ENCODE measurements at regions not wholly inside any gene's neighbourhood (a gene's known extent, or its start where the extent isn't known, plus 50 kb on each side); places are given as distances from the start of the nearest gene placed in this dataset.

GRCh38 chr10:1963341-1963740, 226.0 kb upstream of the ADARB2 start:
- no peaks in the 10 kb centered on the region for H3K36me3 ChIP-seq (ENCODE audit: control insufficient read depth in 1 of 2, insufficient read depth in 2 of 2, low read depth in 1 of 2, low read length in 2 of 2)
- no peak overlapping the region for H3K9ac ChIP-seq (ENCODE audit: low read length)
- no peak overlapping the region for H3K18ac ChIP-seq (ENCODE audit: low read depth in 1 of 2, low read length in 2 of 2)
- H3K9me3 ChIP-seq (ENCODE audit: control insufficient read depth, low read length), result peaks cover 3% of the 10 kb centered on the region
- 90% methylated on average over 22 of the region's 22 CpGs for WGBS
- H3K27ac ChIP-seq (ENCODE audit: low read length, poor library complexity, severe bottlenecking), result no peak overlapping the region
- H3K23ac ChIP-seq (ENCODE audit: low read length in 2 of 2), result no peak overlapping the region
- H3K79me1 ChIP-seq (replicated peaks; ENCODE audit: low read length, poor library complexity, severe bottlenecking), result no peaks in the 10 kb centered on the region
- no peak overlapping the region for H2BK120ac ChIP-seq (ENCODE audit: low read depth, low read length)
- H3K14ac ChIP-seq (ENCODE audit: low read length in 2 of 2), result no peak overlapping the region
- H2BK5ac ChIP-seq (ENCODE audit: low read depth, low read length, poor library complexity, severe bottlenecking), result no peak overlapping the region
- no peak overlapping the region for H2BK15ac ChIP-seq (ENCODE audit: low read depth, poor library complexity, severe bottlenecking)
- no peak for DNase-seq
- H3K4me2 ChIP-seq (ENCODE audit: low read length, poor library complexity, severe bottlenecking), result no peak overlapping the region
- no peak overlapping the region for H2AK5ac ChIP-seq (ENCODE audit: low read length, severe bottlenecking)
- H3K4me3 ChIP-seq (ENCODE audit: insufficient read depth in 1 of 2, low read depth in 1 of 2, low read length in 2 of 2), result no peak overlapping the region
- H2BK12ac ChIP-seq (ENCODE audit: low read length in 2 of 2), result no peak overlapping the region
- no peaks in the 10 kb centered on the region for H3K27me3 ChIP-seq (ENCODE audit: control insufficient read depth in 1 of 2, insufficient read depth in 1 of 2, low read length in 2 of 2)
- no peak overlapping the region for H2AFZ ChIP-seq (ENCODE audit: low read depth, low read length)
- H3K4ac ChIP-seq (ENCODE audit: low read depth in 1 of 2, low read length in 2 of 2), result no peak overlapping the region
- H4K8ac ChIP-seq (ENCODE audit: low read length), result no peak overlapping the region
- H4K91ac ChIP-seq (ENCODE audit: low read length), result no peak overlapping the region
- no peaks in the 10 kb centered on the region for H3K4me1 ChIP-seq (ENCODE audit: control insufficient read depth, insufficient read depth, low read depth, low read length)

GRCh38 chr10:1961989-1962388, 224.7 kb upstream of the ADARB2 start:
- Histone ChIP-seq H2AK5ac (ENCODE audit: low read length, severe bottlenecking) (no peak overlapping the region), H3K27ac (ENCODE audit: low read length, poor library complexity, severe bottlenecking) (no peak overlapping the region), H3K36me3 (ENCODE audit: control insufficient read depth in 1 of 2, insufficient read depth in 2 of 2, low read depth in 1 of 2, low read length in 2 of 2) (no peaks in the 10 kb centered on the region), H3K9ac (ENCODE audit: low read length) (no peak overlapping the region), H3K4ac (ENCODE audit: low read depth in 1 of 2, low read length in 2 of 2) (no peak overlapping the region), H3K9me3 (ENCODE audit: control insufficient read depth, low read length) (peaks cover 3% of the 10 kb centered on the region), H2AFZ (ENCODE audit: low read depth, low read length) (no peak overlapping the region), H3K27me3 (ENCODE audit: control insufficient read depth in 1 of 2, insufficient read depth in 1 of 2, low read length in 2 of 2) (no peaks in the 10 kb centered on the region), H3K79me1 (replicated peaks; ENCODE audit: low read length, poor library complexity, severe bottlenecking) (no peaks in the 10 kb centered on the region), H3K4me1 (ENCODE audit: control insufficient read depth, insufficient read depth, low read depth, low read length) (no peaks in the 10 kb centered on the region), H2BK5ac (ENCODE audit: low read depth, low read length, poor library complexity, severe bottlenecking) (no peak overlapping the region), H3K18ac (ENCODE audit: low read depth in 1 of 2, low read length in 2 of 2) (no peak overlapping the region), H4K91ac (ENCODE audit: low read length) (no peak overlapping the region), H3K4me2 (ENCODE audit: low read length, poor library complexity, severe bottlenecking) (no peak overlapping the region), H4K8ac (ENCODE audit: low read length) (no peak overlapping the region), H3K14ac (ENCODE audit: low read length in 2 of 2) (no peak overlapping the region), H3K23ac (ENCODE audit: low read length in 2 of 2) (no peak overlapping the region), H2BK15ac (ENCODE audit: low read depth, poor library complexity, severe bottlenecking) (no peak overlapping the region), H2BK120ac (ENCODE audit: low read depth, low read length) (no peak overlapping the region), H2BK12ac (ENCODE audit: low read length in 2 of 2) (no peak overlapping the region), H3K4me3 (ENCODE audit: insufficient read depth in 1 of 2, low read depth in 1 of 2, low read length in 2 of 2) (no peak overlapping the region)
- WGBS, result 100% methylated on average over 1 of the region's 2 CpGs
- DNase-seq, result no peak

GRCh38 chr10:1960982-1961381, 223.7 kb upstream of the ADARB2 start:
- Histone ChIP-seq H3K36me3 (ENCODE audit: control insufficient read depth in 1 of 2, insufficient read depth in 2 of 2, low read depth in 1 of 2, low read length in 2 of 2) (no peaks in the 10 kb centered on the region), H3K14ac (ENCODE audit: low read length in 2 of 2) (no peak overlapping the region), H3K4me2 (ENCODE audit: low read length, poor library complexity, severe bottlenecking) (no peak overlapping the region), H3K79me1 (replicated peaks; ENCODE audit: low read length, poor library complexity, severe bottlenecking) (no peaks in the 10 kb centered on the region), H2AK5ac (ENCODE audit: low read length, severe bottlenecking) (no peak overlapping the region), H2BK12ac (ENCODE audit: low read length in 2 of 2) (no peak overlapping the region), H2BK5ac (ENCODE audit: low read depth, low read length, poor library complexity, severe bottlenecking) (no peak overlapping the region), H4K8ac (ENCODE audit: low read length) (no peak overlapping the region), H3K27me3 (ENCODE audit: control insufficient read depth in 1 of 2, insufficient read depth in 1 of 2, low read length in 2 of 2) (no peaks in the 10 kb centered on the region), H3K4ac (ENCODE audit: low read depth in 1 of 2, low read length in 2 of 2) (no peak overlapping the region), H3K18ac (ENCODE audit: low read depth in 1 of 2, low read length in 2 of 2) (no peak overlapping the region), H3K23ac (ENCODE audit: low read length in 2 of 2) (no peak overlapping the region), H2BK120ac (ENCODE audit: low read depth, low read length) (no peak overlapping the region), H2AFZ (ENCODE audit: low read depth, low read length) (no peak overlapping the region), H3K9ac (ENCODE audit: low read length) (no peak overlapping the region), H3K4me3 (ENCODE audit: insufficient read depth in 1 of 2, low read depth in 1 of 2, low read length in 2 of 2) (no peak overlapping the region), H3K9me3 (ENCODE audit: control insufficient read depth, low read length) (peaks cover 3% of the 10 kb centered on the region), H4K91ac (ENCODE audit: low read length) (no peak overlapping the region), H3K4me1 (ENCODE audit: control insufficient read depth, insufficient read depth, low read depth, low read length) (no peaks in the 10 kb centered on the region), H3K27ac (ENCODE audit: low read length, poor library complexity, severe bottlenecking) (no peak overlapping the region), H2BK15ac (ENCODE audit: low read depth, poor library complexity, severe bottlenecking) (no peak overlapping the region)
- WGBS, result 78% methylated on average over 2 of the region's 2 CpGs
- no peak for DNase-seq

GRCh38 chr10:1957057-1957456, 219.7 kb upstream of the ADARB2 start:
- Histone ChIP-seq H2BK120ac (ENCODE audit: low read depth, low read length) (no peak overlapping the region), H3K4me2 (ENCODE audit: low read length, poor library complexity, severe bottlenecking) (no peak overlapping the region), H3K4ac (ENCODE audit: low read depth in 1 of 2, low read length in 2 of 2) (no peak overlapping the region), H4K91ac (ENCODE audit: low read length) (no peak overlapping the region), H3K4me3 (ENCODE audit: insufficient read depth in 1 of 2, low read depth in 1 of 2, low read length in 2 of 2) (no peak overlapping the region), H2BK15ac (ENCODE audit: low read depth, poor library complexity, severe bottlenecking) (no peak overlapping the region), H3K18ac (ENCODE audit: low read depth in 1 of 2, low read length in 2 of 2) (no peak overlapping the region), H3K27ac (ENCODE audit: low read length, poor library complexity, severe bottlenecking) (no peak overlapping the region), H3K9me3 (ENCODE audit: control insufficient read depth, low read length) (peaks cover 7% of the 10 kb centered on the region), H3K23ac (ENCODE audit: low read length in 2 of 2) (no peak overlapping the region), H2AFZ (ENCODE audit: low read depth, low read length) (no peak overlapping the region), H3K14ac (ENCODE audit: low read length in 2 of 2) (no peak overlapping the region), H3K9ac (ENCODE audit: low read length) (no peak overlapping the region), H2BK5ac (ENCODE audit: low read depth, low read length, poor library complexity, severe bottlenecking) (no peak overlapping the region), H3K79me1 (replicated peaks; ENCODE audit: low read length, poor library complexity, severe bottlenecking) (no peaks in the 10 kb centered on the region), H2AK5ac (ENCODE audit: low read length, severe bottlenecking) (no peak overlapping the region), H3K27me3 (ENCODE audit: control insufficient read depth in 1 of 2, insufficient read depth in 1 of 2, low read length in 2 of 2) (no peaks in the 10 kb centered on the region), H3K36me3 (ENCODE audit: control insufficient read depth in 1 of 2, insufficient read depth in 2 of 2, low read depth in 1 of 2, low read length in 2 of 2) (no peaks in the 10 kb centered on the region), H3K4me1 (ENCODE audit: control insufficient read depth, insufficient read depth, low read depth, low read length) (no peaks in the 10 kb centered on the region), H4K8ac (ENCODE audit: low read length) (no peak overlapping the region), H2BK12ac (ENCODE audit: low read length in 2 of 2) (no peak overlapping the region)
- WGBS, result 79% methylated on average over 4 of the region's 4 CpGs
- DNase-seq, result no peak

Measured in mesenchymal stem cell (in vitro differentiated cells and primary cell).